Spleen (tissue), 11 donors: ENCODE measurements at regions not wholly inside any gene's neighbourhood (a gene's known extent, or its start where the extent isn't known, plus 50 kb on each side); places are given as distances from the start of the nearest gene placed in this dataset.

ENCODE experiments used
- DNase-seq: peaks from one replicate; pipeline ENCODE4 v3.0.0-alpha.2; 2020
- H3K27ac ChIP-seq, 8 donors: fragments of 200-600 bp; sonication (generic) in 7 of 8; 1 replicate in 4 of 8; 2 replicates in 4 of 8; pipeline versions ENCODE4 v1.5.0 to v1.8.0; 2016 to 2021; ENCODE audit warnings: inconsistent platforms in 4 of 8, mild to moderate bottlenecking in 4 of 8, moderate library complexity in 1 of 8
- H3K27me3 ChIP-seq, 7 donors: fragments of 200-600 bp; sonication (generic) in 6 of 7; replicated peaks in 1 of 7; 1 replicate in 4 of 7; 2 replicates in 3 of 7; pipeline versions ENCODE4 v1.5.0 to v1.8.0; 2016 to 2021; ENCODE audit warnings: inconsistent platforms in 3 of 7, mild to moderate bottlenecking in 1 of 7
- H3K36me3 ChIP-seq, 6 donors: fragments of 200-600 bp; sonication (generic) in 5 of 6; 1 replicate in 4 of 6; 2 replicates in 2 of 6; pipeline versions ENCODE4 v1.5.0 to v1.8.0; 2016 to 2021; ENCODE audit warnings: inconsistent platforms in 2 of 6
- H3K4me1 ChIP-seq, 6 donors: fragments of 200-600 bp; sonication (generic) in 5 of 6; 1 replicate in 3 of 6; 2 replicates in 3 of 6; pipeline versions ENCODE4 v1.5.0 to v1.8.0; 2016 to 2021; ENCODE audit warnings: inconsistent platforms in 3 of 6
- H3K4me3 ChIP-seq, 8 donors: fragments of 200-600 bp; sonication (generic) in 7 of 8; 1 replicate in 4 of 8; 2 replicates in 4 of 8; pipeline versions ENCODE4 v1.5.0 to v1.8.0; 2016 to 2021; ENCODE audit warnings: inconsistent platforms in 4 of 8, mild to moderate bottlenecking in 4 of 8, moderate library complexity in 2 of 8
- H3K9me3 ChIP-seq, 8 donors: fragments of 200-600 bp; sonication (generic) in 7 of 8; 1 replicate in 4 of 8; 2 replicates in 4 of 8; pipeline versions ENCODE4 v1.5.0 to v1.8.0; 2016 to 2021; ENCODE audit warnings: inconsistent platforms in 4 of 8
- CTCF ChIP-seq, 11 experiments: fragments of 200-600 bp in 7 of 11; fragments of 450-650 bp in 4 of 11; sonication (generic) in 4 of 11; IDR thresholded peaks in 8 of 11; conservative IDR thresholded peaks in 3 of 11; 1 replicate in 7 of 11; 2 replicates in 4 of 11; pipeline versions ENCODE4 v1.4.0 to v1.8.0; 2016 to 2021; ENCODE audit warnings: antibody characterized with exemption in 11 of 11, inconsistent platforms in 4 of 11, mild to moderate bottlenecking in 1 of 11
- POLR2A ChIP-seq, 3 donors: fragments of 450-650 bp; IDR thresholded peaks; one replicate each; pipeline ENCODE4 v1.5.1; 2017; ENCODE audit warnings: antibody characterized with exemption in 3 of 3, mild to moderate bottlenecking in 1 of 3
- POLR2AphosphoS5 ChIP-seq, 3 donors: sonication (generic); formaldehyde crosslinking; IDR thresholded peaks; one replicate each; pipeline ENCODE4 v1.5.1; 2017; ENCODE audit warnings: antibody characterized with exemption in 3 of 3
- WGBS, 5 donors: extraction: QIAGEN DNeasy Blood & Tissue Kit in 3 of 5; methylation state at CpG; one replicate each; pipeline versions ENCODE4 v1.1.5 to v1.1.7; 2013 to 2018; 5-methylcytosine and 5-hydroxymethylcytosine counted together
- intact Hi-C: fragments of 100-400 bp; cut with DNase I; formaldehyde crosslinking; loops from one replicate; pipeline ENCODE4 v1.15.0; 2023; ENCODE audit warnings: low total_unique reads
- donor health status: healthy with polysubstance abuse.
- donor health status: DM: no; HTN: no; CAD: no; lungs with moderate emphysema.
- donor health status: DM: no; HTN: no; CAD: no.
- donor health status: Bipolar disorder and iron deficiency.
- donor health status: healthy.
- donor health status: DM: no; HTN: no; CAD: no.
- donor health status: DM: yes; HTN: yes; CAD: no.

GRCh38 chr5:124876566-124876965 is 130.1 kb upstream of the ZNF608 start:
- intact Hi-C loops, result no loop called here
- Histone ChIP-seq H3K36me3 (no peaks in the 10 kb centered on the region), H3K9me3 (no peaks in the 10 kb centered on the region), H3K27ac (no peak overlapping the region), H3K27me3 (no peaks in the 10 kb centered on the region), H3K4me3 (no peak overlapping the region), H3K4me1 (peaks cover 0 to 29% (median 4%) of the 10 kb centered on the region in 6 donors)
- TF ChIP-seq CTCF (IDR thresholded peaks at IDR 0.05 in 8 of 11, conservative IDR thresholded peaks at IDR 0.05 in 3 of 11) (no peak), POLR2A (IDR thresholded peaks at IDR 0.05) (no peak), POLR2AphosphoS5 (IDR thresholded peaks at IDR 0.05) (no peak)
- 93 to 100% (median 97%) methylated on average over 1 of the region's 1 CpG for WGBS, 5 donors
- DNase-seq, result no peak

GRCh38 chr5:124876983-124877382 is 130.5 kb upstream of the ZNF608 start:
- H3K9me3 ChIP-seq, result no peaks in the 10 kb centered on the region
- WGBS, 5 donors, result 82 to 92% (median 89%) methylated on average over 2 of the region's 2 CpGs
- TF ChIP-seq CTCF (IDR thresholded peaks at IDR 0.05 in 8 of 11, conservative IDR thresholded peaks at IDR 0.05 in 3 of 11) (no peak), POLR2A (IDR thresholded peaks at IDR 0.05) (no peak), POLR2AphosphoS5 (IDR thresholded peaks at IDR 0.05) (no peak)
- H3K27me3 ChIP-seq, result no peaks in the 10 kb centered on the region
- no peak overlapping the region for H3K4me3 ChIP-seq
- H3K27ac ChIP-seq, result no peak overlapping the region
- intact Hi-C loops, result no loop called here
- DNase-seq, result no peak
- H3K4me1 ChIP-seq, result peaks cover 0 to 29% (median 4%) of the 10 kb centered on the region in 6 donors
- no peaks in the 10 kb centered on the region for H3K36me3 ChIP-seq

GRCh38 chr5:124877501-124878146 is 131.2 kb upstream of the ZNF608 start:
- Histone ChIP-seq H3K4me1 (peaks cover 0 to 29% (median 4%) of the 10 kb centered on the region in 6 donors), H3K27me3 (no peaks in the 10 kb centered on the region), H3K36me3 (no peaks in the 10 kb centered on the region), H3K9me3 (no peaks in the 10 kb centered on the region), H3K4me3 (no peak overlapping the region), H3K27ac (no peak overlapping the region)
- no peak for DNase-seq
- no peak for TF ChIP-seq POLR2AphosphoS5 (IDR thresholded peaks at IDR 0.05)
- no peak for TF ChIP-seq CTCF (IDR thresholded peaks at IDR 0.05 in 8 of 11, conservative IDR thresholded peaks at IDR 0.05 in 3 of 11)
- no peak for TF ChIP-seq POLR2A (IDR thresholded peaks at IDR 0.05)
- WGBS, 5 donors, result 92 to 97% (median 95%) methylated on average over 7 of the region's 7 CpGs
- intact Hi-C loops, result no loop called here

- WGBS, 5 donors, result 40 to 63% (median 56%) methylated on average over 5 of the region's 5 CpGs
- TF ChIP-seq POLR2A (IDR thresholded peaks at IDR 0.05) (no peak), POLR2AphosphoS5 (IDR thresholded peaks at IDR 0.05) (no peak), CTCF (IDR thresholded peaks at IDR 0.05 in 8 of 11, conservative IDR thresholded peaks at IDR 0.05 in 3 of 11) (no peak)
- H3K4me3 ChIP-seq, result no peak overlapping the region
- no peaks in the 10 kb centered on the region for H3K27me3 ChIP-seq
- peak overlapping the region in 5 of 8 donors; percentile 23 to 86 (median 53) for H3K27ac ChIP-seq
- intact Hi-C loops, result no loop called here
- H3K4me1 ChIP-seq, result peaks cover 0 to 29% (median 4%) of the 10 kb centered on the region in 6 donors
- H3K9me3 ChIP-seq, result no peaks in the 10 kb centered on the region
- no peak for DNase-seq
- no peaks in the 10 kb centered on the region for H3K36me3 ChIP-seq
Observed at GRCh38 chr5:124878583-124879342, 132.3 kb upstream of the ZNF608 start.
